ENCODE measurements at regions not wholly inside any gene's neighbourhood (a gene's known extent, or its start where the extent isn't known, plus 50 kb on each side); places are given as distances from the start of the nearest gene placed in this dataset.

- intact Hi-C loops (cut with DNase I; ENCODE audit: low total_unique reads), result loop anchor here (5.0 kb wide), 1 partner anchor 674 kb away; no protein-coding TSS in a partner anchor
- Histone ChIP-seq H3K9me3 (no peaks in the 10 kb centered on the region), H3K27ac (peak overlapping the region; percentile 87 to 94 (median 91)), H3K36me3 (no peaks in the 10 kb centered on the region), H3K4me3 (peak overlapping the region in 1 of 4 donors; percentile 3), H3K27me3 (no peaks in the 10 kb centered on the region), H3K4me1 (peaks cover 24 to 61% (median 41%) of the 10 kb centered on the region in 4 donors)
- 0 to 25% methylated on average over 3 to 10 of the region's 10 CpGs for WGBS, 2 donors (ENCODE audit: low coverage in 1 of 2)
- in situ Hi-C loops (cut with MboI; ENCODE audit: low pct_ligation_motif_present in 1 of 4, low pct_unique_long_range_greater_than_20kb in 1 of 4, low sequenced_read_pairs in 3 of 4), result loop anchor here in 1 of 4 donors (10.0 kb wide), 1 partner anchor 986 kb away; no protein-coding TSS in a partner anchor
- DNase-seq, result peak; percentile 75
- peak; percentile 94 for TF ChIP-seq EP300 (IDR thresholded peaks at IDR 0.05; ENCODE audit: low read depth)
- no peak for TF ChIP-seq POLR2A (IDR thresholded peaks at IDR 0.05)
- peak; percentile 61 to 83 (median 82) for TF ChIP-seq POLR2AphosphoS5 (IDR thresholded peaks at IDR 0.05)
- TF ChIP-seq, protein P1, sequence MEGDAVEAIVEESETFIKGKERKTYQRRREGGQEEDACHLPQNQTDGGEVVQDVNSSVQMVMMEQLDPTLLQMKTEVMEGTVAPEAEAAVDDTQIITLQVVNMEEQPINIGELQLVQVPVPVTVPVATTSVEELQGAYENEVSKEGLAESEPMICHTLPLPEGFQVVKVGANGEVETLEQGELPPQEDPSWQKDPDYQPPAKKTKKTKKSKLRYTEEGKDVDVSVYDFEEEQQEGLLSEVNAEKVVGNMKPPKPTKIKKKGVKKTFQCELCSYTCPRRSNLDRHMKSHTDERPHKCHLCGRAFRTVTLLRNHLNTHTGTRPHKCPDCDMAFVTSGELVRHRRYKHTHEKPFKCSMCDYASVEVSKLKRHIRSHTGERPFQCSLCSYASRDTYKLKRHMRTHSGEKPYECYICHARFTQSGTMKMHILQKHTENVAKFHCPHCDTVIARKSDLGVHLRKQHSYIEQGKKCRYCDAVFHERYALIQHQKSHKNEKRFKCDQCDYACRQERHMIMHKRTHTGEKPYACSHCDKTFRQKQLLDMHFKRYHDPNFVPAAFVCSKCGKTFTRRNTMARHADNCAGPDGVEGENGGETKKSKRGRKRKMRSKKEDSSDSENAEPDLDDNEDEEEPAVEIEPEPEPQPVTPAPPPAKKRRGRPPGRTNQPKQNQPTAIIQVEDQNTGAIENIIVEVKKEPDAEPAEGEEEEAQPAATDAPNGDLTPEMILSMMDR (IDR thresholded peaks at IDR 0.05), result no peak
Measured at GRCh38 chr5:67268231-67269021, 71.8 kb upstream of the CD180 start.

GRCh38 chr5:67267512-67268216 lies 71.1 kb upstream of the CD180 start:
- Histone ChIP-seq H3K27me3 (no peaks in the 10 kb centered on the region), H3K27ac (peak overlapping the region; percentile 87 to 94 (median 91)), H3K36me3 (no peaks in the 10 kb centered on the region), H3K4me3 (no peak overlapping the region), H3K9me3 (no peaks in the 10 kb centered on the region), H3K4me1 (peaks cover 24 to 55% (median 38%) of the 10 kb centered on the region in 4 donors)
- 25 to 55% methylated on average over 3 to 7 of the region's 7 CpGs for WGBS, 2 donors (ENCODE audit: low coverage in 1 of 2)
- TF ChIP-seq EP300 (IDR thresholded peaks at IDR 0.05; ENCODE audit: low read depth) (no peak), POLR2A (IDR thresholded peaks at IDR 0.05) (no peak), POLR2AphosphoS5 (IDR thresholded peaks at IDR 0.05) (no peak)
- TF ChIP-seq, protein P1 (IDR thresholded peaks at IDR 0.05), result no peak
- DNase-seq, result peak; percentile 12
- in situ Hi-C loops (cut with MboI; ENCODE audit: low pct_ligation_motif_present in 1 of 4, low pct_unique_long_range_greater_than_20kb in 1 of 4, low sequenced_read_pairs in 3 of 4) (loop anchor here in 1 of 4 donors (10.0 kb wide), 1 partner anchor 987 kb away; no protein-coding TSS in a partner anchor), intact Hi-C loops (cut with DNase I; ENCODE audit: low total_unique reads) (loop anchor here (5.0 kb wide), 1 partner anchor 675 kb away; no protein-coding TSS in a partner anchor)

DNA sequence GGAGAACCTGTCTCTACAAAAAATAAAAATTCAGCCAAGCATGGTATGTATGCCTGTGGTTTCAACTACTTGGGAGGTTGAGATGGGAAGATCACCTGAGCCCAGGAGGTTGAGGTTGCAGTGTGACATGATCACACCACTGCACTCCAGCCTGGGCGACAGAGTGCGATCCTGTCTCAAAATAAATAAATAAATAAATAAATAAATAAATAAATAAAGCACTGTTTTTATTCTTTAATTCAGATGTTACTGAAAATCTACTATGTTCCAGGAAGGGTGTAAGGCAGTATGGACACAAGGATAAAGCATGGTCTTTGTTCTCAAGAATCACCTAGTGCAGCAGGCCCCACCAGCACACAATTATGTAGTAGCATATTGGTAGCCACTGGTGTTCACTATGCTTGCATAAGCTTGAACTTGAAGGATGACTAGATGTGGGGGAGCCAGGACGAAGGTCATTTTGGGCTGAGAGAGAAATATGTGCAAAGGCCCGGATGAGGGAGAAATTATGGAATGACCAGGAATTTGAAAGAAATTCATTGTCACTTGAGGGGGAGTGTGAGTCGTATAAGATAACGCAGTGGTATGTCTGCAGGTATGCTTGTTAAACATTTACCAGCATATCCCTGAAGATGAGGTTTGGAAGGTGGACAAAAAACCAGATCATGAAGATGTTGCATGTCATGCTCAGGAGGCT lies 70.2 kb upstream of the CD180 start:
- Histone ChIP-seq H3K27ac (peak overlapping the region; percentile 87 to 94 (median 91)), H3K4me1 (peaks cover 24 to 48% (median 37%) of the 10 kb centered on the region in 4 donors)
- in situ Hi-C loops (cut with MboI; ENCODE audit: low pct_ligation_motif_present in 1 of 4, low pct_unique_long_range_greater_than_20kb in 1 of 4, low sequenced_read_pairs in 3 of 4), result loop anchor here in 1 of 4 donors (10.0 kb wide), 1 partner anchor 988 kb away; no protein-coding TSS in a partner anchor

More for the DNA sequence above, 70.2 kb upstream of the CD180 start:
- intact Hi-C loops (cut with DNase I; ENCODE audit: low total_unique reads), result loop anchor here (5.0 kb wide), 1 partner anchor 675 kb away; no protein-coding TSS in a partner anchor
- 81 to 100% methylated on average over 2 to 6 of the region's 6 CpGs for WGBS, 2 donors (ENCODE audit: low coverage in 1 of 2)
- Histone ChIP-seq H3K27me3 (no peaks in the 10 kb centered on the region), H3K36me3 (no peaks in the 10 kb centered on the region), H3K4me3 (no peak overlapping the region), H3K9me3 (no peaks in the 10 kb centered on the region)
- TF ChIP-seq EP300 (IDR thresholded peaks at IDR 0.05; ENCODE audit: low read depth), result no peak
- no peak for TF ChIP-seq POLR2A (IDR thresholded peaks at IDR 0.05)
- TF ChIP-seq, protein P1 (IDR thresholded peaks at IDR 0.05), result no peak
- no peak for TF ChIP-seq POLR2AphosphoS5 (IDR thresholded peaks at IDR 0.05)
- DNase-seq, result no peak
